ENCODE measurements at regions not wholly inside any gene's neighbourhood (a gene's known extent, or its start where the extent isn't known, plus 50 kb on each side); places are given as distances from the start of the nearest gene placed in this dataset.

GRCh38 chr14:29390081-29390832, 537.4 kb downstream of the PRKD1 start:
- no peak for TF ChIP-seq STAT5B (CRISPR knock-in tag; IDR thresholded peaks at IDR 0.05)
- TF ChIP-seq KHSRP (IDR thresholded peaks at IDR 0.05): no peak
- TF ChIP-seq SMARCA4 (IDR thresholded peaks at IDR 0.05): no peak
- no peak for TF ChIP-seq POLR2B (IDR thresholded peaks at IDR 0.05; ENCODE audit: low read depth, partially characterized antibody)
- TF ChIP-seq TEAD1 (CRISPR knock-in tag; IDR thresholded peaks at IDR 0.05): no peak
- TF ChIP-seq ELK3 (CRISPR knock-in tag; IDR thresholded peaks at IDR 0.05): no peak
- no peak for TF ChIP-seq SRF (CRISPR knock-in tag; IDR thresholded peaks at IDR 0.05)
- intact Hi-C loops (cut with micrococcal nuclease) (no loop called here), in situ Hi-C loops (cut with MboI) (no loop called here)
- BruUV-seq (replicated peaks): no TSS peak
- Histone ChIP-seq H2AFZ (ENCODE audit: low read depth, low read length) (no peak overlapping the region), H3K4me1 (replicated peaks in 1 of 2; ENCODE audit: control insufficient read depth in 2 of 2, insufficient read depth in 2 of 2, low read length in 2 of 2) (no peaks in the 10 kb centered on the region), H3K9me3 (replicated peaks; ENCODE audit: control insufficient read depth, insufficient read depth, low read depth, low read length) (no peaks in the 10 kb centered on the region; the same call in 1 of the 2 replicates), H3K27me3 (ENCODE audit: control insufficient read depth in 2 of 2, insufficient read depth in 2 of 2, low read length in 2 of 2) (no peaks in the 10 kb centered on the region), H3K36me3 (ENCODE audit: control insufficient read depth, insufficient read depth, low read length) (no peaks in the 10 kb centered on the region), H3K79me2 (ENCODE audit: control insufficient read depth, insufficient read depth, low read length) (no peaks in the 10 kb centered on the region), H4K20me1 (replicated peaks; ENCODE audit: control insufficient read depth, insufficient read depth, low read length) (no peaks in the 10 kb centered on the region), H3K9ac (ENCODE audit: insufficient read depth in 1 of 2, low read depth in 2 of 2, low read length in 2 of 2) (no peak overlapping the region), H3K9me1 (ENCODE audit: control insufficient read depth, insufficient read depth, low read length) (no peaks in the 10 kb centered on the region), H3K4me2 (ENCODE audit: insufficient read depth, low read length) (no peak overlapping the region), H3K27ac (ENCODE audit: extremely low read depth, low read depth, low read length) (no peak overlapping the region), H3K4me3 (no peak overlapping the region)
- ChIA-PET CTCF (ENCODE audit: low intra/inter-chr PET ratio) (no interaction called here), POLR2A (no interaction called here)
- FAIRE-seq (no peak), DNase-seq (ENCODE audit: extremely low read depth in 1 of 4, low spot score in 3 of 4) (no peak), ATAC-seq (no peak)
- 0% methylated on average over 16 of the region's 16 CpGs for WGBS (ENCODE audit: insufficient coverage, low coverage, missing lambda C conversion rate)
